Adrenal gland (tissue), 9 donors: ENCODE measurements at regions not wholly inside any gene's neighbourhood (a gene's known extent, or its start where the extent isn't known, plus 50 kb on each side); places are given as distances from the start of the nearest gene placed in this dataset.

Source experiments
- DNase-seq, 7 donors: peaks; one replicate each; pipeline ENCODE4 v3.0.0-alpha.2; 2019 to 2020
- H3K27ac ChIP-seq, 5 donors: fragments of 200-600 bp; sonication (generic) in 4 of 5; 1 replicate in 3 of 5; 2 replicates in 2 of 5; pipeline versions ENCODE4 v1.5.1 to v1.8.0; 2016 to 2020; ENCODE audit warnings: mild to moderate bottlenecking in 1 of 5
- H3K27me3 ChIP-seq: fragments of 200-600 bp; 2 replicates; pipeline ENCODE4 v1.8.0; 2021
- H3K36me3 ChIP-seq, 2 donors: fragments of 200-600 bp; replicated peaks in 1 of 2; 1 replicate in 1 of 2; 2 replicates in 1 of 2; pipeline versions ENCODE4 v1.5.1 to v1.8.0; 2018 to 2022
- H3K4me1 ChIP-seq, 2 donors: fragments of 200-600 bp; replicated peaks in 1 of 2; 1 replicate in 1 of 2; 2 replicates in 1 of 2; pipeline versions ENCODE4 v1.5.1 to v1.8.0; 2018 to 2021
- H3K4me3 ChIP-seq, 4 donors: fragments of 200-600 bp; sonication (generic) in 3 of 4; one replicate each; pipeline ENCODE4 v1.5.1; 2016 to 2018
- H3K9me3 ChIP-seq, 3 donors: fragments of 200-600 bp; sonication (generic) in 1 of 3; replicated peaks in 1 of 3; 1 replicate in 2 of 3; 2 replicates in 1 of 3; pipeline versions ENCODE4 v1.5.1 to v1.8.0; 2016 to 2021
- CTCF ChIP-seq, 6 experiments: fragments of 450-650 bp in 4 of 6; fragments of 200-600 bp in 2 of 6; sonication (generic) in 1 of 6; IDR thresholded peaks; 1 replicate in 5 of 6; 2 replicates in 1 of 6; pipeline versions ENCODE4 v1.5.1 to v1.8.0; 2016 to 2021; ENCODE audit warnings: antibody characterized with exemption in 6 of 6, mild to moderate bottlenecking in 2 of 6, moderate library complexity in 1 of 6
- POLR2A ChIP-seq, 2 donors: fragments of 450-650 bp; IDR thresholded peaks; one replicate each; pipeline ENCODE4 v1.6.1; 2017; ENCODE audit warnings: antibody characterized with exemption in 2 of 2, mild to moderate bottlenecking in 2 of 2, moderate library complexity in 1 of 2
- WGBS, 4 donors: extraction: QIAGEN DNeasy Blood & Tissue Kit in 2 of 4; methylation state at CpG; one replicate each; pipeline versions ENCODE4 v1.1.5 to v1.1.7; 2013 to 2017; 5-methylcytosine and 5-hydroxymethylcytosine counted together
- intact Hi-C, 2 donors: fragments of 100-400 bp; cut with DNase I; formaldehyde crosslinking; loops; one replicate each; pipeline versions ENCODE4 v1.14.1 to v1.15.0; 2022 to 2023
- donor health status: healthy with polysubstance abuse.
- donor health status: Bipolar disorder and iron deficiency.
- donor health status: DM: yes; HTN: yes; CAD: no.
- donor health status: DM: no; HTN: no; CAD: no.
- donor health status: DM: no; HTN: no; CAD: no.

GRCh38 chr4:38577462-38577861 lies 86.5 kb upstream of the KLF3 start:
- TF ChIP-seq CTCF (IDR thresholded peaks at IDR 0.05) (no peak), POLR2A (IDR thresholded peaks at IDR 0.05) (no peak)
- H3K27ac ChIP-seq: no peak overlapping the region

GRCh38 chr4:38581426-38582106 lies 82.4 kb upstream of the KLF3 start:
- H3K9me3 ChIP-seq: no peaks in the 10 kb centered on the region
- peaks cover 0 to 8% of the 10 kb centered on the region in 2 donors for H3K4me1 ChIP-seq
- no peaks in the 10 kb centered on the region for H3K36me3 ChIP-seq
- WGBS, 4 donors: 45 to 49% (median 46%) methylated on average over 6 of the region's 6 CpGs
- intact Hi-C loops: no loop called here
- DNase-seq: no peak
- no peak for TF ChIP-seq CTCF (IDR thresholded peaks at IDR 0.05)
- no peak for TF ChIP-seq POLR2A (IDR thresholded peaks at IDR 0.05)
- no peak overlapping the region for H3K4me3 ChIP-seq
- H3K27ac ChIP-seq: no peak overlapping the region
- H3K27me3 ChIP-seq: no peaks in the 10 kb centered on the region

More at GRCh38 chr4:38577462-38577861, 86.5 kb upstream of the KLF3 start:
- H3K4me1 ChIP-seq: peaks cover 0 to 8% of the 10 kb centered on the region in 2 donors
- H3K27me3 ChIP-seq: no peaks in the 10 kb centered on the region
- intact Hi-C loops: no loop called here
- no peak for DNase-seq
- H3K9me3 ChIP-seq: no peaks in the 10 kb centered on the region
- no peaks in the 10 kb centered on the region for H3K36me3 ChIP-seq
- no peak overlapping the region for H3K4me3 ChIP-seq

GRCh38 chr4:38582445-38582844 lies 81.6 kb upstream of the KLF3 start:
- DNase-seq: no peak
- WGBS, 4 donors: 65 to 72% (median 68%) methylated on average over 1 of the region's 1 CpG
- H3K27me3 ChIP-seq: no peaks in the 10 kb centered on the region
- peaks cover 0 to 8% of the 10 kb centered on the region in 2 donors for H3K4me1 ChIP-seq
- no peak for TF ChIP-seq POLR2A (IDR thresholded peaks at IDR 0.05)
- TF ChIP-seq CTCF (IDR thresholded peaks at IDR 0.05): no peak
- H3K36me3 ChIP-seq: no peaks in the 10 kb centered on the region
- H3K4me3 ChIP-seq: no peak overlapping the region
- H3K9me3 ChIP-seq: no peaks in the 10 kb centered on the region
- peak overlapping the region in 1 of 5 donors; percentile 24 for H3K27ac ChIP-seq
- intact Hi-C loops: no loop called here

- WGBS, 4 donors: 68 to 75% (median 73%) methylated on average over 3 of the region's 3 CpGs
- DNase-seq: no peak
- Histone ChIP-seq H3K4me3 (no peak overlapping the region), H3K27ac (peak overlapping the region in 1 of 5 donors; percentile 19), H3K36me3 (no peaks in the 10 kb centered on the region), H3K4me1 (peaks cover 0 to 8% of the 10 kb centered on the region in 2 donors), H3K27me3 (no peaks in the 10 kb centered on the region), H3K9me3 (no peaks in the 10 kb centered on the region)
- intact Hi-C loops: no loop called here
- no peak for TF ChIP-seq CTCF (IDR thresholded peaks at IDR 0.05)
- no peak for TF ChIP-seq POLR2A (IDR thresholded peaks at IDR 0.05)
Observed at GRCh38 chr4:38582889-38583470, 81.0 kb upstream of the KLF3 start.
